Upper lobe of left lung (tissue), 6 donors: ENCODE measurements at regions not wholly inside any gene's neighbourhood (a gene's known extent, or its start where the extent isn't known, plus 50 kb on each side); places are given as distances from the start of the nearest gene placed in this dataset.
A peak's percentile ranks its signal among the peaks of the same experiment; 100 is the strongest.

Experiments used
- ATAC-seq, 2 donors: fragments of 200-7000 bp; cut with Tn5 transposase; one replicate each; pipeline ENCODE4 v1.9.1; 2022; ENCODE audit warnings: mild to moderate bottlenecking in 2 of 2, moderate library complexity in 2 of 2; ENCODE audit not compliant: low FRiP score in 2 of 2
- DNase-seq, 2 donors: peaks; one replicate each; pipeline ENCODE4 v3.0.0-alpha.2; 2019 to 2020
- H3K27ac ChIP-seq, 4 donors: fragments of 200-600 bp; sonication (generic); one replicate each; pipeline ENCODE4 v1.5.1; 2016 to 2019
- H3K27me3 ChIP-seq, 4 donors: fragments of 200-600 bp; sonication (generic); one replicate each; pipeline ENCODE4 v1.5.1; 2017 to 2019
- H3K36me3 ChIP-seq, 4 donors: fragments of 200-600 bp; sonication (generic); one replicate each; pipeline ENCODE4 v1.5.1; 2016 to 2019
- H3K4me1 ChIP-seq, 4 donors: fragments of 200-600 bp; sonication (generic); one replicate each; pipeline ENCODE4 v1.5.1; 2018 to 2019
- H3K4me3 ChIP-seq, 4 donors: fragments of 200-600 bp; sonication (generic); one replicate each; pipeline ENCODE4 v1.5.1; 2017 to 2019; ENCODE audit warnings: mild to moderate bottlenecking in 2 of 4, moderate library complexity in 1 of 4
- H3K9me3 ChIP-seq, 4 donors: fragments of 200-600 bp; sonication (generic); one replicate each; pipeline ENCODE4 v1.5.1; 2018 to 2019
- CTCF ChIP-seq, 6 experiments: fragments of 450-650 bp in 4 of 6; fragments of 200-600 bp in 2 of 6; sonication (generic) in 2 of 6; IDR thresholded peaks; one replicate each; pipeline ENCODE4 v1.5.1; 2016 to 2019; ENCODE audit warnings: antibody characterized with exemption in 6 of 6
- EP300 ChIP-seq, 4 donors: sonication (generic); formaldehyde crosslinking; IDR thresholded peaks; one replicate each; pipeline ENCODE4 v1.5.1; 2017; ENCODE audit warnings: antibody characterized with exemption in 4 of 4, control low read depth in 2 of 4
- POLR2A ChIP-seq, 4 donors: fragments of 450-650 bp; IDR thresholded peaks; one replicate each; pipeline ENCODE4 v1.5.1; 2016 to 2017; ENCODE audit warnings: antibody characterized with exemption in 4 of 4, mild to moderate bottlenecking in 2 of 4
- POLR2AphosphoS5 ChIP-seq, 2 donors: sonication (generic); formaldehyde crosslinking; IDR thresholded peaks; one replicate each; pipeline ENCODE4 v1.5.1; 2017; ENCODE audit warnings: antibody characterized with exemption in 2 of 2
- WGBS, 2 donors: methylation state at CpG; one replicate each; pipeline ENCODE4 v1.1.5; 2017 to 2018; 5-methylcytosine and 5-hydroxymethylcytosine counted together
- donor health status: DM: no; HTN: no; CAD: no; lungs with moderate emphysema.
- donor health status: DM: no; HTN: yes; CAD: no; lungs with severe emphysema.

GRCh38 chrX:107526141-107526540, 76.7 kb downstream of the FRMPD3 start:
- Histone ChIP-seq H3K4me3 (no peak overlapping the region), H3K27me3 (no peaks in the 10 kb centered on the region), H3K9me3 (no peaks in the 10 kb centered on the region), H3K4me1 (no peaks in the 10 kb centered on the region), H3K36me3 (no peaks in the 10 kb centered on the region), H3K27ac (no peak overlapping the region)
- ATAC-seq (no peak), DNase-seq (no peak)
- no peak for TF ChIP-seq POLR2AphosphoS5 (IDR thresholded peaks at IDR 0.05)
- no peak for TF ChIP-seq POLR2A (IDR thresholded peaks at IDR 0.05)
- no peak for TF ChIP-seq EP300 (IDR thresholded peaks at IDR 0.05)
- TF ChIP-seq CTCF (IDR thresholded peaks at IDR 0.05) = no peak
- WGBS, 2 donors = 88 to 100% methylated on average over 3 of the region's 3 CpGs

- H3K4me3 ChIP-seq = no peak overlapping the region
- H3K36me3 ChIP-seq = no peaks in the 10 kb centered on the region
- TF ChIP-seq CTCF (IDR thresholded peaks at IDR 0.05) (no peak), EP300 (IDR thresholded peaks at IDR 0.05) (no peak), POLR2AphosphoS5 (IDR thresholded peaks at IDR 0.05) (no peak), POLR2A (IDR thresholded peaks at IDR 0.05) (no peak)
- DNase-seq (no peak), ATAC-seq (no peak)
- H3K27me3 ChIP-seq = no peaks in the 10 kb centered on the region
- 67 to 71% methylated on average over 2 to 4 of the region's 4 CpGs for WGBS, 2 donors
- H3K4me1 ChIP-seq = no peaks in the 10 kb centered on the region
- no peak overlapping the region for H3K27ac ChIP-seq
- no peaks in the 10 kb centered on the region for H3K9me3 ChIP-seq
Measured at GRCh38 chrX:107530141-107530540, 80.7 kb downstream of the FRMPD3 start.

- Histone ChIP-seq H3K4me3 (no peak overlapping the region), H3K36me3 (no peaks in the 10 kb centered on the region), H3K27ac (no peak overlapping the region), H3K9me3 (no peaks in the 10 kb centered on the region), H3K4me1 (no peaks in the 10 kb centered on the region), H3K27me3 (no peaks in the 10 kb centered on the region)
- no peak for ATAC-seq
- DNase-seq = peak in 1 of 2 donors; percentile 34
- WGBS, 2 donors = 30 to 42% methylated on average over 6 of the region's 6 CpGs
- no peak for TF ChIP-seq POLR2AphosphoS5 (IDR thresholded peaks at IDR 0.05)
- peak in 5 of 6 experiments; percentile 19 to 36 (median 22) for TF ChIP-seq CTCF (IDR thresholded peaks at IDR 0.05)
- no peak for TF ChIP-seq POLR2A (IDR thresholded peaks at IDR 0.05)
- no peak for TF ChIP-seq EP300 (IDR thresholded peaks at IDR 0.05)
Measured at GRCh38 chrX:107537815-107538214, 88.4 kb downstream of the FRMPD3 start.

- no peak for DNase-seq
- Histone ChIP-seq H3K9me3 (no peaks in the 10 kb centered on the region), H3K27me3 (no peaks in the 10 kb centered on the region), H3K27ac (no peak overlapping the region), H3K4me1 (no peaks in the 10 kb centered on the region), H3K4me3 (no peak overlapping the region), H3K36me3 (no peaks in the 10 kb centered on the region)
- TF ChIP-seq CTCF (IDR thresholded peaks at IDR 0.05) (no peak), EP300 (IDR thresholded peaks at IDR 0.05) (no peak), POLR2AphosphoS5 (IDR thresholded peaks at IDR 0.05) (no peak), POLR2A (IDR thresholded peaks at IDR 0.05) (no peak)
- no peak for ATAC-seq
- 85% methylated on average over 1 of the region's 1 CpG; no CpG with 5 or more reads in 1 of the 2 donors for WGBS, 2 donors
Measured at GRCh38 chrX:107541244-107541643, 87.1 kb upstream of the PRPS1 start.

- Histone ChIP-seq H3K9me3 (no peaks in the 10 kb centered on the region), H3K27me3 (no peaks in the 10 kb centered on the region), H3K4me1 (no peaks in the 10 kb centered on the region), H3K36me3 (no peaks in the 10 kb centered on the region), H3K4me3 (no peak overlapping the region), H3K27ac (no peak overlapping the region)
- no peak for DNase-seq
- ATAC-seq = no peak
- TF ChIP-seq EP300 (IDR thresholded peaks at IDR 0.05) (no peak), POLR2AphosphoS5 (IDR thresholded peaks at IDR 0.05) (no peak), POLR2A (IDR thresholded peaks at IDR 0.05) (no peak), CTCF (IDR thresholded peaks at IDR 0.05) (no peak)
Measured at GRCh38 chrX:107542040-107542439, 86.3 kb upstream of the PRPS1 start.
